ENCODE measurements at regions not wholly inside any gene's neighbourhood (a gene's known extent, or its start where the extent isn't known, plus 50 kb on each side); places are given as distances from the start of the nearest gene placed in this dataset.

DNA sequence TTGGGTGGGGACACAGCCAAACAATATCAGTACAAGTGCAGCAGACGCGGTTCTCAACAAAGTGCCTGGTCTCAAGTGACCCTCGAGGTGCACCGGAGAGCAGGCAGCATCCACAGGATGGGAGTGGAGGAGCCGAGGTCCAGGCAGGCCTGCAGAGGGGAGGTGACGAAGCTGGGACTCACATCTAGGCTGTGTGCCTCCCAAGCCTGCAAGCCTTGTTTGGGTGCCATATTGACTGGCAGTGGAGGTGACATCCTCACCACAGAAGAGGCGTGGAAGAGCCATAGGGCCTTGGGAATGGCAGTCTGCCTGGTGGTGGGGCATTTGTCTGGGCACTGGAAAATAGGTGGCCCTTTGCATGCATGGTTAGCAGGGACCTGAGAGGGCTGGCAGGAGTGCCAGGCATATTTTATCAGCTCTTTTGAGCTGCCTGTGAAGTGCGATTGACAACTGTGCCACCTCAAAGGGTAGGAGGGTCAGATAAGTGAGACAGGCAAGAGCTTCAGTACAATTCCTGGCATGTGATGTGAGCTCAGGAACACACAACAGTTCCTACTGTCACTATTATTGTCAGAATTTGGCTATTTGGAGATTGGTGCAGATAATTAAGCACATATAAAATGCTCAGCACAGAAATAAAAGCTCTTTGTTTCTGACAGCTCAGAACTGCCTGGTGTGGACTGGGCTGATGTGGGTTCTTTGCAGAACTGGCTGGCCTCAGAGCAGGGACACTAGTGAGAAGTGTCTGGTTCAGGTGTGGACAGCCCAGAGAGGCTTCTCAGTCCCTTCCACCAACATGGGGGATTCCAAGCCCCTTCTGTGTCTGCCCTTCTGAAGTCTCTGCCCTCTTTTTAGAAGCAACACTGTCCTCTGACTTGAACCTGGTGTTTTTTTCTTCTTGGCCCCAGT lies 347.6 kb upstream of the AJAP1 start:
- TF ChIP-seq, protein P1, sequence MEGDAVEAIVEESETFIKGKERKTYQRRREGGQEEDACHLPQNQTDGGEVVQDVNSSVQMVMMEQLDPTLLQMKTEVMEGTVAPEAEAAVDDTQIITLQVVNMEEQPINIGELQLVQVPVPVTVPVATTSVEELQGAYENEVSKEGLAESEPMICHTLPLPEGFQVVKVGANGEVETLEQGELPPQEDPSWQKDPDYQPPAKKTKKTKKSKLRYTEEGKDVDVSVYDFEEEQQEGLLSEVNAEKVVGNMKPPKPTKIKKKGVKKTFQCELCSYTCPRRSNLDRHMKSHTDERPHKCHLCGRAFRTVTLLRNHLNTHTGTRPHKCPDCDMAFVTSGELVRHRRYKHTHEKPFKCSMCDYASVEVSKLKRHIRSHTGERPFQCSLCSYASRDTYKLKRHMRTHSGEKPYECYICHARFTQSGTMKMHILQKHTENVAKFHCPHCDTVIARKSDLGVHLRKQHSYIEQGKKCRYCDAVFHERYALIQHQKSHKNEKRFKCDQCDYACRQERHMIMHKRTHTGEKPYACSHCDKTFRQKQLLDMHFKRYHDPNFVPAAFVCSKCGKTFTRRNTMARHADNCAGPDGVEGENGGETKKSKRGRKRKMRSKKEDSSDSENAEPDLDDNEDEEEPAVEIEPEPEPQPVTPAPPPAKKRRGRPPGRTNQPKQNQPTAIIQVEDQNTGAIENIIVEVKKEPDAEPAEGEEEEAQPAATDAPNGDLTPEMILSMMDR (IDR thresholded peaks at IDR 0.05; ENCODE audit: low read depth, low read length) = no peak
- TF ChIP-seq EZH2phosphoT487 (IDR thresholded peaks at IDR 0.05; ENCODE audit: low read depth) = no peak
